Activated naive CD4-positive, alpha-beta T cell treated with anti-CD3 and anti-CD28 coated beads, Interleukin-2, amount 50 U/mL, for 24 hours (primary cell): ENCODE measurements at regions not wholly inside any gene's neighbourhood (a gene's known extent, or its start where the extent isn't known, plus 50 kb on each side); places are given as distances from the start of the nearest gene placed in this dataset.
"Not testable (repeated sequence)": the region's sequence is repeated elsewhere in the genome, so short reads cannot be mapped to it uniquely, and the experiment has no call there.

Experiments used
- H3K27ac Mint-ChIP-seq: one replicate; pipeline ENCODE4 v1.8.0; 2021; ENCODE audit warnings: mild to moderate bottlenecking, mixed read lengths
- H3K27me3 Mint-ChIP-seq: one replicate; pipeline ENCODE4 v1.8.0; 2021; ENCODE audit warnings: mixed read lengths
- H3K36me3 Mint-ChIP-seq: one replicate; pipeline ENCODE4 v1.8.0; 2021; ENCODE audit warnings: mixed read lengths
- H3K4me1 Mint-ChIP-seq: one replicate; pipeline ENCODE4 v1.8.0; 2021; ENCODE audit warnings: mixed read lengths
- H3K4me3 Mint-ChIP-seq: one replicate; pipeline ENCODE4 v1.8.0; 2021; ENCODE audit warnings: mild to moderate bottlenecking, mixed read lengths
- H3K9me3 Mint-ChIP-seq: one replicate; pipeline ENCODE4 v1.8.0; 2021; ENCODE audit warnings: mixed read lengths

DNA sequence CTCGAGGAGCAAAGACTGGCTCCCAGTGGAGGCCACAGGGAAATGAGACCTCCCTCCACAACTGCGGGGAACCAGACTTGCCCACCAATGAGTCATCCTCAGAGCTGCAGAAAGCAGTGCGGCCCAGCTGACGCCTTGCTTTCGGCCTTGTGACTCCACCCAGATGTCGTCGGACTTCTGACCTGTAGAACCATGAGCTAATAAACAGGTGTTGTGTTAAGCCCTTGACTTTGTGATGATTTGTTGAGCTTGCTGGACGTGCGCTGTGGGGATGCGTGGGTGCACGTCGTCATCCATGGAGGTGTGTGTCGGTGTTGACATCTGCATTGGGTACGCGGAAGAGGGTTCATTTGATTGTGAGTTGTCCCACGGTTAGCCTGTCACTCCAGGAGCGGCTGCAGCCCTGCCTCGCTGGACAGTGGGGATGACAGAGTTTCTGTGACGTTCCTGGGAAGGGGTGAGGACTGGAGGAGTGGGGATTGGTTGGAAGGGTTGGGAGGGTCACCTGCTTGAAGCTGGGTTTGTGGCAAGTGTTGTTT lies 154.1 kb downstream of the SH3BP4 start:
- H3K36me3 Mint-ChIP-seq = no peaks in the 10 kb centered on the region
- no peaks in the 10 kb centered on the region for H3K9me3 Mint-ChIP-seq
- peaks cover 7% of the 10 kb centered on the region for H3K27me3 Mint-ChIP-seq
- H3K4me1 Mint-ChIP-seq = no peaks in the 10 kb centered on the region
- no peak overlapping the region for H3K27ac Mint-ChIP-seq
- H3K4me3 Mint-ChIP-seq = no peak overlapping the region

DNA sequence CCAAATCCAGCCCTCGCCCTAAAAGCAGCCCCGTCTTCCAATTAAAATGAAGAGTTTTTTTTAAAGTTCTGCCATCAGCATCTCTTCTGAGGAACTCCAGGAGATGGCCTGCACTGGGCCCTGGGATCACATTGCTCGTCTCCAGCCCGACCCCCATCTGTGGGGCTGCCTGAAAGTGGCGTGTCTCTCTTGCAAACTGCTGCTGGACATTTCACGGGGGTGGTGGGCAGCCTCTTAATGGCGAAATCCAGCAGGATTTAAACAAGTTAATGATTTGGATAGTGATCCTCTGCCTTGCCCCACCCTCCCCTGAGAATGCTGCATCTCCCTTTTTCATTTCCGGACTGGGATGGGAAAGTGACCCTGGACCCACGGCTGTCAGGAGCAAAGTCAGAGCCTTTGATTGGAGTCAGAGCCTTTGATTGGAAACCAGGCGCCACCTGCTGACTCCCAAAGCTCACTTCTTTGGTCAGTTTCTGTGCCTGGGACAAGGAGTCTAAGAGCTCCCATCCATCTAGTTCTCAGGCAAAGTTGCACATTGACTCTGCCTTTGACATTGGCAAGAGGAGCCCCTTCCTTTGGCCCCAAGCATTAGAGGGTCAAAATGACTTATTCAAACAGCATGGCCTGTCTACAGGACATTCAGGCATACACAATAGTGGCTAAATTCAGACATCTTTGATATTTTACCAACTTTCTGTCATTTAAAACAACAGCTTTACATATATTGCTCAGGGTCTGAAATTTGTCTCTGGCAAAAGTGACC lies 155.2 kb downstream of the SH3BP4 start:
- Mint-ChIP-seq H3K27ac (no peak overlapping the region), H3K4me1 (no peaks in the 10 kb centered on the region), H3K36me3 (no peaks in the 10 kb centered on the region), H3K4me3 (no peak overlapping the region), H3K9me3 (no peaks in the 10 kb centered on the region), H3K27me3 (peaks cover 8% of the 10 kb centered on the region)

DNA sequence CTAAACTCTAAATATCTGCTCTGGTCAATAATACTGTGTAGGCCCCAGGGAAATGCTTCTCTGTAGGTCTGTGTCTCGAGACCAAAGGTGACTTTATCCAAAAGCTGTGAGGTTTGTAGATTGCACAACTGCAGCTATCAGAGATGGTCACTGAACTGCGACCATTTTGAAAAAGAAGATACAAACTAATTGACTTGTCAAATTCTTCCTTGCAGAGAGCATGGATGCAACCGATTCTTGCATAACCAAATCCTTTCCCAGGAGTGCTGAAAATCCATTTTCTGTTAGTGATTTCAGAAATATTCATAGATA lies 155.8 kb downstream of the SH3BP4 start:
- no peak overlapping the region for H3K27ac Mint-ChIP-seq
- no peaks in the 10 kb centered on the region for H3K9me3 Mint-ChIP-seq
- H3K4me3 Mint-ChIP-seq = no peak overlapping the region
- peaks cover 8% of the 10 kb centered on the region for H3K27me3 Mint-ChIP-seq
- H3K4me1 Mint-ChIP-seq = no peaks in the 10 kb centered on the region
- no peaks in the 10 kb centered on the region for H3K36me3 Mint-ChIP-seq

DNA sequence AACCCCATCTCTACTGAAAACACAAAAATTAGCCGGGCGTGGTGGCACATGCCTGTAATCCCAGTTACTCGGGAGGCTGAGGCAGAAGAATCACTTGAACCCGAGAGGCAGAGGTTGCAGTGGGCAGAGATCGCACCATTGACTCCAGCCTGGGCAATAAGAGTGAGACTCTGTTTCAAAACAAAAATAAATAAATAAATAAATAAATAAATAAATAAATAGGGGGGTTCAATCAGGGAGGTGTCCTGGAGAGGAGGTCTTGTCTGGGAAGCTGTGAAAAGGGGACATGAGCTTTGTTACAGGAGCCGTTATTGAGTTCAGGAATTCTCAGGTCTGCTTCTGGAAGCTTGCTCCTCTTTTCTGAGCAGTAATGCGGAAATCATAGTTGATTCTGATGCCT lies 157.7 kb downstream of the SH3BP4 start:
- H3K36me3 Mint-ChIP-seq, H3K4me1 Mint-ChIP-seq, H3K4me3 Mint-ChIP-seq, H3K9me3 Mint-ChIP-seq, H3K27ac Mint-ChIP-seq, H3K27me3 Mint-ChIP-seq: not testable (repeated sequence)

- H3K9me3 Mint-ChIP-seq = no peaks in the 10 kb centered on the region
- no peak overlapping the region for H3K4me3 Mint-ChIP-seq
- H3K4me1 Mint-ChIP-seq = no peaks in the 10 kb centered on the region
- peaks cover 5% of the 10 kb centered on the region for H3K27me3 Mint-ChIP-seq
- H3K27ac Mint-ChIP-seq = no peak overlapping the region
- H3K36me3 Mint-ChIP-seq = no peaks in the 10 kb centered on the region
These were observed 160.5 kb downstream of the SH3BP4 start for GRCh38 chr2:235112365-235112764.

- Mint-ChIP-seq H3K27ac (no peak overlapping the region), H3K4me3 (no peak overlapping the region), H3K9me3 (no peaks in the 10 kb centered on the region), H3K36me3 (no peaks in the 10 kb centered on the region), H3K27me3 (peaks cover 11% of the 10 kb centered on the region), H3K4me1 (no peaks in the 10 kb centered on the region)
These were observed 162.0 kb downstream of the SH3BP4 start for GRCh38 chr2:235113854-235114253.

- Mint-ChIP-seq H3K27me3 (peaks cover 8% of the 10 kb centered on the region), H3K27ac (no peak overlapping the region), H3K36me3 (no peaks in the 10 kb centered on the region), H3K4me3 (no peak overlapping the region), H3K9me3 (peaks cover under 1% of the 10 kb centered on the region), H3K4me1 (no peaks in the 10 kb centered on the region)
These were observed 162.5 kb downstream of the SH3BP4 start for GRCh38 chr2:235114286-235114685.

- Mint-ChIP-seq H3K4me1 (no peaks in the 10 kb centered on the region), H3K36me3 (no peaks in the 10 kb centered on the region), H3K27me3 (peaks cover 8% of the 10 kb centered on the region), H3K27ac (no peak overlapping the region), H3K9me3 (peaks cover 7% of the 10 kb centered on the region), H3K4me3 (no peak overlapping the region)
These were observed 163.7 kb downstream of the SH3BP4 start for GRCh38 chr2:235115521-235115920.

GRCh38 chr2:235116885-235117492 lies 165.2 kb downstream of the SH3BP4 start:
- H3K4me3 Mint-ChIP-seq = no peak overlapping the region
- H3K27me3 Mint-ChIP-seq = peaks cover 10% of the 10 kb centered on the region
- peaks cover 7% of the 10 kb centered on the region for H3K9me3 Mint-ChIP-seq
- H3K4me1 Mint-ChIP-seq = no peaks in the 10 kb centered on the region
- no peaks in the 10 kb centered on the region for H3K36me3 Mint-ChIP-seq
- H3K27ac Mint-ChIP-seq = no peak overlapping the region

DNA sequence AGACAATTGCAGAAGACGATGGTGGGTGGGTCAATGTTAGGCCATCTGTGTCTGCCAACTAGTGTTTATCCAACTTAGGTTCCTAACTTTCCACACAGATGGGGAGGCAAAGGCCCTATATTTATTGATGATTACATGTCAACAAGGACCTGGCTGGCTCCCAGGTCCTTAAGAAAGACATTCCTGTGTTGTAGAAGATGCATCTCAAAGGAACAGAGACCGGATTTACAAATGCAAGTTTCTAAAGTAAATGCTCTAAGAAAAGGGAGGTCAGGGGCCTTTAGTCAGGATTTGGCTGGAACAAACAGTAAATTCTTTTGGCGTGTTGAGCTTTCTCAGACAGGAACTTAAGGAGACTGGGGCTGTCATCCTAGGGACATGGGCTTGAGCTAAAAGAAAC lies 175.0 kb downstream of the SH3BP4 start:
- Mint-ChIP-seq H3K4me3 (no peak overlapping the region), H3K27me3 (peaks cover 18% of the 10 kb centered on the region), H3K4me1 (no peaks in the 10 kb centered on the region), H3K36me3 (no peaks in the 10 kb centered on the region), H3K9me3 (no peaks in the 10 kb centered on the region), H3K27ac (no peak overlapping the region)

GRCh38 chr2:235127931-235128330 lies 176.1 kb downstream of the SH3BP4 start:
- Mint-ChIP-seq H3K36me3 (no peaks in the 10 kb centered on the region), H3K9me3 (no peaks in the 10 kb centered on the region), H3K27ac (no peak overlapping the region), H3K4me3 (no peak overlapping the region), H3K4me1 (no peaks in the 10 kb centered on the region), H3K27me3 (peaks cover 20% of the 10 kb centered on the region)

GRCh38 chr2:235129850-235130249 lies 178.0 kb downstream of the SH3BP4 start:
- Mint-ChIP-seq H3K4me1 (no peaks in the 10 kb centered on the region), H3K27ac (no peak overlapping the region), H3K4me3 (no peak overlapping the region), H3K27me3 (peaks cover 20% of the 10 kb centered on the region), H3K36me3 (no peaks in the 10 kb centered on the region), H3K9me3 (no peaks in the 10 kb centered on the region)

DNA sequence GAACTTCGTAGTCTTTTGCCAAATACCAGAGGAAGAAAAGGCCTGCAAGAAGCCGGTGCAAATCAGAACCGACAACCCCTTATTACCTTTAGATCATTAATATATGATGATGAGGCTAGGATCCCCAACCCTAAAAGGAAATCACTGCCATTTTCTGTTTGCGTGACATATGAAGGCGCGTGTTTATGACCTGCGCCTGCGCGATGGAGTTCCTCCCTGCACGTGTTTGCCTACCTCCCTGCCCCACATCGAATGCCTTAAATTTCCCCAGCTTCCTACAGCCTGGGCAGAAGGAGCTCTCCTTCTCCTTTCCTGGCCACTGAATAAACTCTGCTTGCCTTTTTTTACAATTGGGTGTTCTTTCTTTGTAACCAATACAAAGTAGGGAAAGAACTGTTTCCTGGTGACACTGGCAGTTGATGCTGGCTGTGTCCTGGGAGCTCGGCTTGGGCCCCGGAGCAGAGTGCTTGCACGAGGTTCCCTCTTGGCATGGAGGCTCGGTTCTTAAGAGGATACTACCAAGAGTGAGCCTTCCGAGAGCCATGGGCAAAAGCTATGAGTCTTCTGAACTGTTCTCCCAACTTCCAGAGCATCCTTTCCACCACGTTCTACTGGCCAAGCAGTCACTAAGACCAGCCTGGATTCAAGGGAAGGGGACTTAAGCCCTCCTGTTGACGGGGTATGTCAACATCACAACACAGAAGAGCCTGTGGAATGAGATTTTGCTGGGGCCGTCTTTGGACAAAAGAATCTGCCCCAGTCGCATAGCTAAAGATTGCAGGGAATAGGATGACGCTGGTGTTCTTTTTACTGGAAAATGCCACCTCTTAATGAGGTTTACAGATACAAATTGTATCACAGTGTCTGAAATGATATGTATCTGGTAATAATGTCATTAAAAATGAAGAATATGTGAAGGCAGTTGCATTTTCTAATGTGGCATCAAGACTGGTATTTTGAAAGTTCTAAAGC lies 179.8 kb downstream of the SH3BP4 start:
- Mint-ChIP-seq H3K27me3 (peaks cover 24% of the 10 kb centered on the region), H3K4me3 (no peak overlapping the region), H3K4me1 (no peaks in the 10 kb centered on the region), H3K36me3 (no peaks in the 10 kb centered on the region), H3K9me3 (no peaks in the 10 kb centered on the region), H3K27ac (no peak overlapping the region)

DNA sequence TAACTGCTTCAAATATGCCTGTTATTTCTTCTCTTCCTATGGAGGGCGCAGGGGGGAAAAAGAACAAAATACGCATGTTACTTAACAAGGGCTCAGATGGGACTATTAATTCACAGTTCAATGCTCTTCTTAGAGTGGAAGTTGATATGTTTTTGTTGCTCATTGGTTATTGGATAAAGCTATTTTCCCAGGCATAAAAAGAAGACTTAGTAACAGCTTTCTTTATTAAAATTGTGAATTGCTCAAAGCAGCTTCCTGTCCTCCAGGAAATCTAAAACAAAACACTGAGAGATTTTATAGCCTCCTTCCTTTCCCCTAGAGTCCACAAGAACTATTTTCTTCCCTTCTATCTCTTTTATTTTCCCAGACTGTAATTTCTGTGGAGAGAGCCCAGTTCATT lies 180.8 kb downstream of the SH3BP4 start:
- Mint-ChIP-seq H3K4me1 (no peaks in the 10 kb centered on the region), H3K27ac (no peak overlapping the region), H3K4me3 (no peak overlapping the region), H3K27me3 (peaks cover 22% of the 10 kb centered on the region), H3K9me3 (no peaks in the 10 kb centered on the region), H3K36me3 (no peaks in the 10 kb centered on the region)

- Mint-ChIP-seq H3K4me1 (no peaks in the 10 kb centered on the region), H3K36me3 (no peaks in the 10 kb centered on the region), H3K4me3 (no peak overlapping the region), H3K27ac (no peak overlapping the region), H3K27me3 (peaks cover 23% of the 10 kb centered on the region), H3K9me3 (no peaks in the 10 kb centered on the region)
These were observed 182.0 kb downstream of the SH3BP4 start for GRCh38 chr2:235133837-235134236.

- Mint-ChIP-seq H3K9me3 (no peaks in the 10 kb centered on the region), H3K27ac (no peak overlapping the region), H3K27me3 (peaks cover 23% of the 10 kb centered on the region), H3K4me1 (no peaks in the 10 kb centered on the region), H3K4me3 (no peak overlapping the region), H3K36me3 (no peaks in the 10 kb centered on the region)
These were observed 182.6 kb downstream of the SH3BP4 start for GRCh38 chr2:235134420-235134819.
